ENCODE measurements at regions not wholly inside any gene's neighbourhood (a gene's known extent, or its start where the extent isn't known, plus 50 kb on each side); places are given as distances from the start of the nearest gene placed in this dataset.

DNA sequence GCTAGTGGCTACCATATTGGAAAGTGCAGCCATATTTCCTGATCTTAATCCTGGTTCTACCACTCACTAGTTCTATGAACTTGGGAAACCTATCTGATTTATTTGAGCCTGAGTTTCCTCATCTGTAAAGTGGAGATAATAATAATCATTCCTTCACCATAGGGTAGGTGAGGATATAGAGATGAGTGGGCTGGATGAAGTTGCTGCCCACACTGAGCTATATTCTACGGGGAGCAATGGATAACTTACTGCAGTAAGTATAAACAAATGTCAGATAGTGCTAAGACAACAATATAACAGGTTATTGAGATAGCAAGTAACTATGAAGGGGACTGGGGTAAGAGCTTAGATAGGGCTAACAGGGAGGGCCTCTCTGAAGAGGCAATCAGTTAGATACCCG lies 251.5 kb upstream of the ADAMTS9 start:
- no peak for DNase-seq

- DNase-seq = no peak
These were observed 248.8 kb upstream of the ADAMTS9 start for GRCh38 chr3:64936556-64936955.

GRCh38 chr3:64935971-64936370 lies 248.2 kb upstream of the ADAMTS9 start:
- DNase-seq = no peak

DNA sequence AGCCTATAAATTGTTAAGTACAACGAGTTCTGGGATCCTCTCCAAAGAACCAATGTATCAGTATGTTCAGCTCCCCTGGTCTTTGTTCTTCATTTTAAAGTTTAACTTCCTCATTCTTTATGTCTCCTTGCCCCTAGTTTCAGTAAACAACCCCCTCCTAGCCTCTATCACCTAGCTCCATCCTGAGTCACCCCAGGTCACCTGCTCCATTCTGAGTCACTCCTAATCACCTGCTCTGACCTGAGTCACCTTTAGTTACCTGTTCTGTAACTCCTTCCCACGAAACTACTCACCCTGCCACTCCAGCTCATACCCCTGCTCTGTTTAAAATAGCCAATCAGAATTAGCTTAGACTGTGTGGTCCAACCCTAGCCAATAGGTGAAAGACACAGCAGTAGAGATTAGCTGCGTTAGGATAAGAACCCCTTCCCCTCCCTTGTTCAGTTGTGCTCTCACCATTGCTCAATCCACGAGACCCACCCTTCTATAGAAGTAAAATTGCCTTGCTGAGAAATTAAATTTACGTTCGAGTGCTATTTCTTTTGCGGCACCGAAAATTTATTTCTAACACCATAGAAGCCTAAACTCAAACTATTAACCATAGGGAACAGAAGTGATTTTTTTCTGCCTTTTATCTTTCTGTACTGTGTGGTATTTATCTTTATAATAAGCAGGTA lies 245.0 kb upstream of the ADAMTS9 start:
- no peak for DNase-seq

- no peak for DNase-seq
These were observed 244.3 kb upstream of the ADAMTS9 start for GRCh38 chr3:64932016-64932518.

DNA sequence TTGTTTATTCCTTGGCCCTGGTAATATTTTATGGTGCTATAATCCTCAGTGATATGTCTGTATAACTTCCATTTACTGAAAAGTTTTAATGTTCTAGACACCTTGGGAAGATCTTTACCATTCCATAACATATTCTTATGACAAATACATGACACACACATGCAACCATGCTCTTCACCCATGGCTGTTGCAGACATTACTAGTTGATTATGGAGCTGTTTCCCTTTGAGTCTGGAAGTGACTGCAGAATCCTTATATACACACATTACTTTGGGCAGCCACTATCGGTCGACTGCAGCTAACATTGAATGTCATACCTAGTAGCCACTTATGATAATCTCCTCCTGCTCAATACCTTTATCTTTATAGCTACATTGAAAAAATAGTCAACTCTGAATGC lies 243.1 kb upstream of the ADAMTS9 start:
- DNase-seq = no peak

GRCh38 chr3:64928683-64929082 lies 240.9 kb upstream of the ADAMTS9 start:
- DNase-seq = no peak

DNA sequence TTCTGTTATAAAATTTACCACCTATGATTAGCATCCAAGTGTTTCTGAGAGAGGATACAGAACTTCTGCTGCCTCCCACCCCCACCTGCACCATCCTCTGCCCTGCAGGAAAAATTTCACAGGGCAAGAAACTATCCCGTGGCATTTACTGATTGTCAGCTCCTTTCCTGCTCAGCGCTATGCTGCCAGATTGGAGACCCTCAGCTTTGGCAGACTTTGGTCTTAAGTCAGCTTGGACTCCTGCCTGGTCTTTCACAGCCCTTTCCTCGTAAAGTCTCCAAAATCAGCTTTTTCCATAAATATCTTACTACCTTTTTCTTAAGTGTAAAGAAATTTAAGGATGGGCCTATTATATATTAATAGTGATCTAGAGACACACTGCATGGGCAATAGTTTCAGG lies 239.9 kb upstream of the ADAMTS9 start:
- DNase-seq = no peak

- DNase-seq = no peak
These were observed 237.8 kb upstream of the ADAMTS9 start for GRCh38 chr3:64925575-64925974.

- DNase-seq = no peak
These were observed 237.2 kb upstream of the ADAMTS9 start for GRCh38 chr3:64924961-64925360.

DNA sequence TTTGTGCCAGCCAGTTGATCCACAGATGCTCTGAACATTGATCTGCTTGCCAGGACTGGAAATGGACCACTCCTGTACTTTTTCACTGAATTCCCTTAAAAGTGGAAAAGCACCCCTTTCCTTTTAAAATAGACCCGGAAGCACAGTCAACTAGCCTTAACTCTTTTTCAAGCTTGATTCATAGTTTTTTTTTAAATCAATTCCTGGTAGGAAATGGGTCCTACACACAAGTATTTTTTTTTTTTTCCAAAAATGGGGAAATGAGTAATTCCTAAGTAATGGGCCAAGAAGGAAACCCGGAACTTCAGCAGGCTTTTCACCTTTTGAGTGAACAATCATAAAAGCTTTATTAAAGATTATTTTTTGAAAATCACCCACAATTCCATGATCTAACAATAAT lies 234.4 kb upstream of the ADAMTS9 start:
- DNase-seq = no peak

DNA sequence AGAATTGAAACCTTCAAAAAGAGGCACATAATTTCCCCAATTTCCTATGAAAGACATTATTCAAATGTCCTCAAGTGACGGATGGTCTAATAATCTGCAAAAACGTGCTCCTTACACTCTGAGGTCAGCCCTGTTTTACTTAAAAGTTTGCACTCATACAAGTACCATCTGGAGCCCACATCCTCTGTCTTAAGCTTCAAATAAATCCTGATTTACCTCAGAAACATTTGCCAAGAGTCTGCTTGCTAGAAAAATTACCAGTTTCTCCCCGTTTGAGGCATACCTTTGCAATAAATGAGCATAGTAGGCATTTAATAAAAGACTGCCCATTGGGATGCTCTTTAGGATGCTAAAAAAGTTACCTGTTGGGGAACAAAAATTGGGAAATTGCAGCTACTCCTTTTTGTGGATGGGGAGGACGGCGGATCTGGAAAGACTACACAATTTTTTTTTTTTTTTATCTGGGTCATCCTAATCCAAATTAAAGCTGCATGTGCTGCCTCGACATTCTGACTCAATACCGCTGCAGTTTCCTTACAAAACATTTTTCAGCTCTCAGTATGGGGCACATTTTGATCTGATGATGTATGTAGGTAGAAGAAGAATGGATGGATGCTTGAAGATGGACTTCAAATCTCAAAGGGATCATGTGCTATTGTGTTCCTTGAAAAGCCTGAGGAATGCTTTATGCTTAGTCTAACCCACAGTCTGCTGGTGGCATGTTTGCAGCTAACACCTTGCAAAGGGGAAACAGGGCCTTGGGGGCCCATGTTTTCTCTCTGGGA lies 233.7 kb upstream of the ADAMTS9 start:
- DNase-seq = no peak

DNA sequence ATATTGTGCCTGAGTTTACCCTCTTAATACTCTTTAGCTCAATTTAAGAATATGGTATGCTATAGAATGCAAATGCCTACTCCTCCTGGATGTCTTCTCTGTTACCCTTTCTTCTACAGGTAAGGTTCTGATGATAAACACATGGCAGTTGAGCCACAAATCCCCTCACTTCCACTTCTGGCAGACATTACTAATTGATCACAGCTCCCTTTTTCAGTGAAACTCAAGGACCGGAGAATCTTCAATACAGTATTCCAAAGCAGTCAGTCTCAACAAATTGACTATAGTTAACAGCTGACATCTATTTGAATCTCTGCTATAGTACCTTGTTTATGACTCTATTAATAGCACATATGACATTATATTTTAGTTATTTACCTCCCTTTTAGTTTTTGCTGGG lies 232.1 kb upstream of the ADAMTS9 start:
- no peak for DNase-seq

DNA sequence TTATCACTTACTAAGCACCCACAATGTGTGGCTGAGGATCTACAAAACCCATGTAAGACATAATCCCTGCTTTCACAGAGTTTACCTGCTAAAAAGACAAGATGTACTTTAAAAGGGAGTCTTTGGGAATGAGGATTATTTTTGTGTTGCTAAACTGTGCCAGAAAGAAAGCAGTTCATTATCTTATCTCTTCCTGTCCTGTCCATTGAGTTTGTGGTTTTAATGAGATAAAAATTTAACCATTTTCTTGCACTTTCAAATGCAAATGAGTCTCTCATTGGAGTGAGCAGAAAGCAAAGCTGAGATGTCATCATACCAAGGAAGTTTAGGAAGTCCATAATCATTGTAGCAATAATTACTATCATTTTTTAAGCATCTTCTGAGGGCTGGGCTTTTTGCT lies 231.2 kb upstream of the ADAMTS9 start:
- DNase-seq = no peak

DNA sequence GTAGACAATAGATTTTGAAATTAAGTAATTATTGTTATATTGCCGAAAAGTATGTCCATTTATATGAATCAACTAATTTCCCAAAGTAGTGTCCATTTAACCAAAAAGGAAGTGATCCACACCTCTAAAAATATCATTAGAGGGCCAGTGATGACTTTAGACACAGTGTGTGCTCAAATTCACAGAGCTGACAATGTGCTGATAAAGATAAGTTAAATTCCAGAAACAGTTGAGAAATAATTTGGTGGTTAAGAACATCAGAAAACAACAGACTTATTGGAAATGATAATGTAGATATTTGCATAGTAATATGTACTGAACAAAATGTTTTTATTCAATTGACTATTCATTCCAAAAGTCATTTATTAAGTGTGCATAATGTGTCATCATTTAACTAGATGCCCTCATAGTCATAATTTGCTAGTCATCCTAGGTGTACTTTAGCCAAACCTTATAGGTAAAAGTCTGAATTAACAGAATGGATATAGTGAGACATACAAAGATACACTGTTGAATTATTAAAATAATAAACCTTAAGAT lies 230.2 kb upstream of the ADAMTS9 start:
- DNase-seq = no peak

DNA sequence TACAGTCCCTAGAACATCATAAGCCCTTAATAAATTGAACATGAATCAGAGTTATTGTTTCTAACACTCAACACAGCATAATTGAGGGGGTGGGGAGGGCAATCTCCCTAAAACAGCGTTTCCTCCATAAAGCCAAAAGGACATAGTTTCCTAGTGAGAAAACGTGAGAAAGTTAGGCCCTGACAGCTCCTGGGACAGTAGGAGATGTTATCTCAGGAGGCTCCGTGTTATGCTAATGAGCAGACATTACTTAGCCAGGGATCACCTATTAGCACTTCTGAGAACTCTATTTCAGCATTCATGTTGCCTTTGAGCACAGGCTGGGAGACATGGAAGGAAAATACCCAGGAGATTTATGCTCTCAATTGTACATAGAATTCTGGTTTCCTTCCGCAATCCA lies 229.1 kb upstream of the ADAMTS9 start:
- no peak for DNase-seq

DNA sequence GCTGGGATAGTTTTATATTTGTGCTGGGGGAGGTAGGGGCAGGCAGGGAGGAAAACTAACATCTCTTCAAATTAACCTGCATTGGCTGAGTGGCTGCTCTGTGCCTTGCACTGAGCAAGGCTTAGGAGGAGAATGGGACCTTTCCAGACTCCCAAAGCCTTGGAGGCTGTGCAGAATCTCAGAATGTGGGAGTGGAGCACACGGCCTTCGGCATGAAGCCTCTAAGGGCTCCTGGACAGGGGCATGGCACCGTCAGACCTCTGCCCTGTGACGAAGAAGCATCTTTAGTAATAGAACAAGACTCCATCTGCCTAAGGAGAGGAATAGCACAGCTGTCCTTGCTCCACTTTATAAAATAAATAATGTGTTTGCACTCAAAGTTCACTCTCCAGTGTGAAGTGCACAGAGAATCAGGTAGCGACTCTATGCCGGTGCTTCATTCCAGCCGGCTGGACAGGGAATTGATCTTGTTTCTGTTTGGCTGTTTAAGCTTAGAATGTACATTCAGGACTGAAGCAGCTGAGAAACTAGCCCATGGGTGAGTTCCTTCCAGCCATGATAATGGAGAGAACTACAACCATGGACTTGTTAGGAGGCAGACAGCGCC lies 228.5 kb upstream of the ADAMTS9 start:
- no peak for DNase-seq

DNA sequence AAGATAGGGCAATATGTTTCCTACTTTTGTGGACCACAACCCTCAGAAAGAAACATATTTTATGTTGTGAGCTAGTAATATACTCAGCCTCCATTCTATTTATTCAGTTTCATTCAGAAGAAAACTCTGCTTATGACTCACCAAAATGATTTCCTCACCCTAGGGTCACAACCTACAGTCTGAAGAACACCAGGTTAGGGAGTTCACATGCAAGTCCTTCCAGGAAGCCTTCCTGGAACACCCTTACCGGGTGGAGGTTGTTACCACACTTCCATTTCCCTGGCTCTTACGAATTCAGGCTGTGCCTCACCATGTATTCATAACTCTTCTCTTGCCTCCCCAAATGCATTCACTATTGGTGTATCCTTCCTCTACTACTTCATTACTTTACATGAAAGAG lies 228.0 kb upstream of the ADAMTS9 start:
- DNase-seq = no peak

DNA sequence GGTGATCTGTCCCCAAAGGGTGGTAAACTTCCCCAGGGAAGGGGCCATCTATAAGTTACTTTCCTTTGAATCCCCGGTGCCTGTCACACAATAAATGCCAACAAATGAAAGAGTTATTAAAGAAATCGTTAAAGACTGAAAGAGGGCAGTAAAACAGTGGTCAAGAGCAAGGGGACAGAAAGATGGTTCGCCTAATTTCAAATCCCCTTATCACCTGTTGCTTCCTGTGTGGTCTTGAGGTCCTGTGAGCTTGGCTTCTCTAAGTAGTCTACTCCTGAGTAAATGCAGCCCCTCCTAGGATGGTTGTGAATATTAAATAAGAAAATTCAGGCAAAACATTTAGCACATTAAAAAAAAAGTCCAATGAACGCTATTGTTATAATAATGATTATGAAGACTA lies 225.7 kb upstream of the ADAMTS9 start:
- DNase-seq = no peak

DNA sequence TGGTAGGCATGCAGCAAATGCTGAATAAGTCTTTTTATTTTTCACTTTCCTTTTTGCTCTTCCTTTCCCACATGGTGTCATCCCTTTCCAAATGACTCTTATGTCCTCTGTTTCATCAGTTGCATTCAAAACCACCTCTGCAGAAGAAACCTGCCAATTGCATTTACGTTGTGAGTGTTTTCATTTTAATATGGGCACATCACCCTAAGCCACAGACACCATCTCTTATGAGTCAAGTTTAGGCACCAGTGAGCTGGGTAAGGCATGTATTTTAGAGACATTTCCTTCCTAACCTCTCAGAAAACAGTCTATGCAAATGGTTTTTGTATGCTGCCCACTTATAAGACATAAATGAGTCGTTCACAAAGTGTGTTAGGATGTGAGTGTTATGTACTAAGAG lies 223.3 kb upstream of the ADAMTS9 start:
- DNase-seq = no peak

DNA sequence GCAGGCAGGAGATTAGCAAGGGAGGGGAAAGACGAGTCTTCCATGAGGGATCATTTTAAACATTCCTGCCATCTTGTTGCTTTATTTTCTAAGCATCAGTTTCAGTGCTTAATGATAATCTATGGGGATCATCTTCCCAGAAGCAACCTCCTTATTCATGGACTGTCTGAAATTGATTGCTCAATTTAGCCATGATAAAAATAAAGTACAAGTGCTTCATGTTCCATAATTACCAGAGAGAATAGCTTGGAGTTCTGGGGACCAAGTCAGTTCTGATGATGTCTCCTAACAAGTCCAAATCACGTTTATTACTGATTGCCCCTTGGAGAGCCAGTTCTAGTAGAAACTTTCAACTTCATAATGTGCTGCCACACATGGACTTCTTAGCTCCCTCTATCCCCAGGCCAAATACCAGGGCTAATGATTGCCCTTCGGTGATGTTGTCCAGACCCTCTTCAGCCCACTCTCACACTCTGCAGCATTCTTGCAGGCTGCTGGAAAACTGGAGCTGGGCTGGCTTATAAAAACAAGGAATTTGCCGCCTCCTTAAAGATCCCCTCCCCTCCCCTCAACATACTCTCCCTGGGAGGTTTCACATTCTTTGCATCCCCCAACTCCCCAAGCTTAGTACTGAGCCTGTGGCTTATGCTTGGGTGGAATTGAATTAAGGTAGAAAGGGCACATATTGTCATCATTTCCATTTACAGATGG lies 222.1 kb upstream of the ADAMTS9 start:
- no peak for DNase-seq

DNA sequence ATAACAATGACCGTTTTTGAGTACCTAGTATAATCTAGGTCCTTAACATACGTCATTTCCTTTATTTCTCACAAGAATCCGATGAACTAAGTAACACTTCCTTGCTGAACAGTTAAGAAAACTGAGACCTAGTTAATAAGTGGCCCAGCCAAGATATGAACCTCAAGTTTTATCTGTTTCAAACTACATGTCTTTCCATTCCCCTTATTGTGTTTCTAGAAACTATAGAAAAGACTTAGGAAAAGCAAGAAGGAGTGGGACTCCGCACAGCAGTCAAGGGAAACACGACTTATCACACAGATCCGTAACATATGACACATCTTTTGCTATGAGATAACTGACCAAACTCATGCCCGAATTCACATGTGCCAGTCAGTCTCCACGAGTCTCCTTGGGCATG lies 221.2 kb upstream of the ADAMTS9 start:
- no peak for DNase-seq

- DNase-seq = no peak
These were observed 220.5 kb upstream of the ADAMTS9 start for GRCh38 chr3:64908251-64908685.

All from SIG-M5 (cell line).